H1 (cell line): ENCODE measurements at regions not wholly inside any gene's neighbourhood (a gene's known extent, or its start where the extent isn't known, plus 50 kb on each side); places are given as distances from the start of the nearest gene placed in this dataset.

Experiments used
- CTCF ChIA-PET: fragments of 300-600 bp; sonication (Branson Sonifier 250); formaldehyde crosslinking; loops from one replicate; lab custom pipeline; 2021; ENCODE audit not compliant: partially characterized antibody; lab: Charles Lee
- POLR2A ChIA-PET: fragments of 300-600 bp; sonication (Branson Sonifier 250); formaldehyde crosslinking; loops from one replicate; lab custom pipeline; 2021; ENCODE audit warnings: inconsistent platforms; ENCODE audit not compliant: partially characterized antibody; lab: Charles Lee
- DNase-seq, 2 experiments: peaks; one replicate each; pipeline versions ENCODE4 v3.0.0 to v3.0.0-alpha.2; 2010 to 2022; ENCODE audit warnings: low spot score in 2 of 2, low read depth in 1 of 2, mixed read lengths in 1 of 2
- FAIRE-seq: peaks from 2 replicates; lab custom pipeline; 2011; peaks lifted over from hg19 to GRCh38; lab: Jason Lieb, UNC
- H2AFZ ChIP-seq: 2 replicates; pipeline ENCODE4 v1.8.1; 2012; ENCODE audit warnings: low read length, inconsistent platforms
- H2AK5ac ChIP-seq: 2 replicates; pipeline ENCODE4 v1.6.1; 2013; ENCODE audit warnings: low read depth, low read length
- H2BK120ac ChIP-seq: replicated peaks from 2 replicates; pipeline ENCODE3; 2013; ENCODE audit warnings: low read depth, low read length, inconsistent platforms
- H2BK12ac ChIP-seq: 2 replicates; pipeline ENCODE4 v1.6.1; 2013; ENCODE audit warnings: low read depth, low read length
- H2BK15ac ChIP-seq: 2 replicates; pipeline ENCODE4 v1.6.1; 2013; ENCODE audit warnings: low read length
- H2BK20ac ChIP-seq: 2 replicates; pipeline ENCODE4 v1.6.1; 2013; ENCODE audit warnings: low read length
- H2BK5ac ChIP-seq: 2 replicates; pipeline ENCODE4 v1.6.1; 2013; ENCODE audit warnings: low read depth, low read length
- H3K14ac ChIP-seq: 2 replicates; pipeline ENCODE4 v1.6.1; 2013; ENCODE audit warnings: inconsistent platforms; ENCODE audit not compliant: insufficient read length
- H3K18ac ChIP-seq: 2 replicates; pipeline ENCODE4 v1.6.1; 2013; ENCODE audit warnings: low read length; ENCODE audit errors: extremely low read depth
- H3K23ac ChIP-seq: 2 replicates; pipeline ENCODE4 v1.6.1; 2013; ENCODE audit warnings: inconsistent platforms; ENCODE audit not compliant: insufficient read length
- H3K23me2 ChIP-seq: 2 replicates; pipeline ENCODE4 v1.6.1; 2013; ENCODE audit warnings: low read depth, low read length
- H3K27ac ChIP-seq: 2 replicates; pipeline ENCODE4 v1.6.1; 2011; ENCODE audit warnings: low read depth, low read length, inconsistent platforms
- H3K27me3 ChIP-seq, 4 experiments: replicated peaks in 1 of 4; 1 replicate in 1 of 4; 2 replicates in 3 of 4; pipeline versions ENCODE4 v1.6.1 to v1.8.1; 2011 to 2013; ENCODE audit warnings: low read length in 3 of 4, mild to moderate bottlenecking in 3 of 4, inconsistent platforms in 2 of 4, mixed read lengths in 2 of 4, moderate library complexity in 1 of 4; ENCODE audit not compliant: control insufficient read depth in 3 of 4, insufficient read depth in 3 of 4; ENCODE audit errors: extremely low read depth in 1 of 4
- H3K36me3 ChIP-seq, 4 experiments: 2 replicates each; pipeline versions ENCODE4 v1.6.1 to v1.8.1; 2011 to 2013; ENCODE audit warnings: mild to moderate bottlenecking in 4 of 4, low read length in 3 of 4, moderate library complexity in 2 of 4, control low read depth in 1 of 4, inconsistent platforms in 1 of 4; ENCODE audit not compliant: insufficient read depth in 4 of 4, control insufficient read depth in 2 of 4
- H3K4ac ChIP-seq: replicated peaks from 2 replicates; pipeline ENCODE3; 2013; ENCODE audit warnings: low read length, low read depth, mixed read lengths, inconsistent platforms; ENCODE audit not compliant: insufficient read length
- H3K4me1 ChIP-seq, 4 experiments: replicated peaks in 1 of 4; 1 replicate in 1 of 4; 2 replicates in 3 of 4; pipeline versions ENCODE4 v1.6.1 to v1.8.1; 2011 to 2013; ENCODE audit warnings: low read length in 3 of 4, inconsistent platforms in 2 of 4, mixed read lengths in 1 of 4; ENCODE audit not compliant: insufficient read depth in 4 of 4, control insufficient read depth in 3 of 4
- H3K4me2 ChIP-seq, 2 experiments: 2 replicates each; pipeline versions ENCODE4 v1.6.1 to v1.8.1; 2011 to 2013; ENCODE audit warnings: low read depth in 2 of 2, low read length in 2 of 2, control low read depth in 1 of 2, inconsistent platforms in 1 of 2, mild to moderate bottlenecking in 1 of 2; ENCODE audit not compliant: insufficient read depth in 1 of 2
- H3K4me3 ChIP-seq, 4 experiments: fragments of 200-600, 300-600 bp in 1 of 4; sonication (generic), shearing (Covaris generic), sonication (Bioruptor Twin) in 1 of 4; 2 replicates each; pipeline versions ENCODE4 v1.5.1 to v1.8.1; 2011 to 2016; ENCODE audit warnings: low read length in 4 of 4, low read depth in 3 of 4, control low read depth in 2 of 4, inconsistent platforms in 2 of 4, mild to moderate bottlenecking in 2 of 4, mixed read lengths in 1 of 4, moderate library complexity in 1 of 4; ENCODE audit not compliant: insufficient read depth in 2 of 4; ENCODE audit errors: extremely low read depth in 1 of 4
- H3K56ac ChIP-seq: replicated peaks from 2 replicates; pipeline ENCODE3; 2013; ENCODE audit warnings: low read depth, mild to moderate bottlenecking, mixed read lengths, low read length, inconsistent platforms; ENCODE audit not compliant: insufficient read length
- H3K79me1 ChIP-seq: 2 replicates; pipeline ENCODE4 v1.6.1; 2013; ENCODE audit warnings: low read depth, low read length, control low read depth
- H3K79me2 ChIP-seq, 2 experiments: 2 replicates each; pipeline versions ENCODE4 v1.6.1 to v1.8.1; 2012 to 2013; ENCODE audit warnings: low read length in 2 of 2, mild to moderate bottlenecking in 2 of 2, inconsistent platforms in 1 of 2; ENCODE audit not compliant: insufficient read depth in 2 of 2, control insufficient read depth in 1 of 2
- H3K9ac ChIP-seq, 4 experiments: replicated peaks in 1 of 4; 1 replicate in 1 of 4; 2 replicates in 3 of 4; pipeline versions ENCODE4 v1.6.1 to v1.8.1; 2011 to 2013; ENCODE audit warnings: low read depth in 3 of 4, low read length in 3 of 4, control low read depth in 2 of 4, mild to moderate bottlenecking in 2 of 4, moderate library complexity in 2 of 4, inconsistent platforms in 1 of 4; ENCODE audit errors: extremely low read depth in 1 of 4
- H3K9me3 ChIP-seq, 2 experiments: 2 replicates each; pipeline versions ENCODE4 v1.6.1 to v1.8.1; 2012 to 2013; ENCODE audit warnings: mild to moderate bottlenecking in 2 of 2, moderate library complexity in 2 of 2, control low read depth in 1 of 2, inconsistent platforms in 1 of 2, low read depth in 1 of 2, low read length in 1 of 2, mixed read lengths in 1 of 2; ENCODE audit not compliant: insufficient read depth in 2 of 2
- H4K20me1 ChIP-seq, 2 experiments: replicated peaks in 1 of 2; 2 replicates each; pipeline versions ENCODE3 to v1.8.1; 2011 to 2013; ENCODE audit warnings: inconsistent platforms in 2 of 2, low read length in 2 of 2, mild to moderate bottlenecking in 1 of 2; ENCODE audit not compliant: insufficient read depth in 2 of 2, control insufficient read depth in 1 of 2
- H4K5ac ChIP-seq: 2 replicates; pipeline ENCODE4 v1.6.1; 2013; ENCODE audit warnings: low read length, low read depth, mixed read lengths, inconsistent platforms; ENCODE audit not compliant: insufficient read length
- H4K8ac ChIP-seq: 2 replicates; pipeline ENCODE4 v1.8.0; 2013; ENCODE audit warnings: mild to moderate bottlenecking, moderate library complexity, low read length, inconsistent platforms; ENCODE audit not compliant: insufficient read depth; ENCODE audit errors: extremely low read depth
- H4K91ac ChIP-seq: replicated peaks from 2 replicates; pipeline ENCODE3; 2013; ENCODE audit warnings: low read length, mixed read lengths, inconsistent platforms; ENCODE audit not compliant: insufficient read length
- BCL11A ChIP-seq, 2 experiments: IDR thresholded peaks; one replicate each; pipeline ENCODE4 v1.6.1; 2011; ENCODE audit warnings: low read depth in 2 of 2, low read length in 2 of 2, mild to moderate bottlenecking in 2 of 2
- HDAC2 ChIP-seq, 2 experiments: fragments of 300-600 bp in 1 of 2; sonication (generic) in 1 of 2; IDR thresholded peaks; 2 replicates each; pipeline ENCODE4 v1.6.1; 2011 to 2012; ENCODE audit warnings: low read depth in 2 of 2, low read length in 2 of 2, mild to moderate bottlenecking in 2 of 2, moderate library complexity in 2 of 2, borderline replicate concordance in 1 of 2, inconsistent platforms in 1 of 2
- HDAC6 ChIP-seq: IDR thresholded peaks from one replicate; pipeline ENCODE4 v1.7.1; 2012; ENCODE audit warnings: low read depth, mild to moderate bottlenecking, inconsistent platforms, low read length, moderate library complexity
- JUN ChIP-seq: IDR thresholded peaks from 2 replicates; pipeline ENCODE4 v1.6.1; 2011; ENCODE audit warnings: low read depth, mild to moderate bottlenecking, improper control_type of control experiment, low read length
- NANOG ChIP-seq: IDR thresholded peaks from 2 replicates; pipeline ENCODE4 v1.6.1; 2011; ENCODE audit warnings: low read length, low read depth, mild to moderate bottlenecking, inconsistent platforms; ENCODE audit not compliant: insufficient read depth, poor library complexity, severe bottlenecking
- RXRA ChIP-seq: IDR thresholded peaks from 2 replicates; pipeline ENCODE4 v1.6.1; 2011; ENCODE audit warnings: low read depth, mild to moderate bottlenecking, low read length, moderate library complexity; ENCODE audit not compliant: insufficient read depth
- TBP ChIP-seq: IDR thresholded peaks from 2 replicates; pipeline ENCODE4 v1.6.1; 2011; ENCODE audit warnings: low read depth, low read length, improper control_type of control experiment
- WGBS, 2 experiments: shearing (Covaris generic) in 1 of 2; methylation state at CpG; one replicate each; pipeline versions ENCODE4 v1.1.6 to v1.1.7; 2013 to 2015; ENCODE audit warnings: low lambda C conversion rate in 2 of 2, mixed read lengths in 2 of 2, inconsistent platforms in 1 of 2, low coverage in 1 of 2, missing lambda C conversion rate in 1 of 2; ENCODE audit not compliant: insufficient replicate concordance in 2 of 2, insufficient coverage in 1 of 2, insufficient read length in 1 of 2; ENCODE audit errors: extremely low coverage in 1 of 2, missing lambda C conversion rate in 1 of 2; 5-methylcytosine and 5-hydroxymethylcytosine counted together

- ChIA-PET POLR2A (no interaction called here), CTCF (no interaction called here)
- DNase-seq = no peak
- Histone ChIP-seq H3K4me3 (no peak overlapping the region), H2AK5ac (no peak overlapping the region), H4K8ac (no peak overlapping the region), H2BK12ac (no peak overlapping the region), H2BK15ac (no peak overlapping the region), H3K18ac (no peak overlapping the region), H3K27me3 (no peaks in the 10 kb centered on the region), H2BK120ac (no peak overlapping the region), H3K56ac (no peak overlapping the region), H3K79me2 (no peaks in the 10 kb centered on the region)
- WGBS, 2 experiments = 89% methylated on average over 1 of the region's 1 CpG; no CpG with 5 or more reads in 1 of the 2 experiments
- TF ChIP-seq TBP = no peak
- TF ChIP-seq HDAC6 = no peak
- TF ChIP-seq JUN = no peak
- no peak for TF ChIP-seq NANOG
- TF ChIP-seq BCL11A (IDR thresholded peaks at IDR 0.05; ENCODE audit: low read depth in 2 of 2, low read length in 2 of 2) = no peak
- no peak for TF ChIP-seq RXRA
- TF ChIP-seq HDAC2 (IDR thresholded peaks at IDR 0.05; ENCODE audit: borderline replicate concordance in 1 of 2, low read depth in 2 of 2, low read length in 2 of 2) = no peak
- TF ChIP-seq, all 59 proteins: peak for 0
- H3K14ac ChIP-seq = no peak overlapping the region
- H3K27ac ChIP-seq = no peak overlapping the region
- H3K9ac ChIP-seq = no peak overlapping the region
- no peak overlapping the region for H3K4ac ChIP-seq
- H4K5ac ChIP-seq = no peak overlapping the region
- no peak overlapping the region for H3K23ac ChIP-seq
- no peaks in the 10 kb centered on the region for H3K79me1 ChIP-seq
- no peak overlapping the region for H3K4me2 ChIP-seq
- no peaks in the 10 kb centered on the region for H4K20me1 ChIP-seq
- H4K91ac ChIP-seq = no peak overlapping the region
- no peaks in the 10 kb centered on the region for H3K4me1 ChIP-seq
- no peak for FAIRE-seq
- no peak overlapping the region for H2BK20ac ChIP-seq
- no peak overlapping the region for H2BK5ac ChIP-seq
- H2AFZ ChIP-seq = no peak overlapping the region
- no peaks in the 10 kb centered on the region for H3K9me3 ChIP-seq
- no peaks in the 10 kb centered on the region for H3K36me3 ChIP-seq
- no peaks in the 10 kb centered on the region for H3K23me2 ChIP-seq
Measured at GRCh38 chr14:83151571-83151970, 1617.9 kb upstream of the SEL1L start.
